Limb (tissue), 2 donors: ENCODE measurements at regions not wholly inside any gene's neighbourhood (a gene's known extent, or its start where the extent isn't known, plus 50 kb on each side); places are given as distances from the start of the nearest gene placed in this dataset.

Experiments
- DNase-seq, 2 donors: peaks; one replicate each; pipeline ENCODE4 v3.0.0-alpha.2; 2016; ENCODE audit errors: extremely low spot score in 2 of 2

DNA sequence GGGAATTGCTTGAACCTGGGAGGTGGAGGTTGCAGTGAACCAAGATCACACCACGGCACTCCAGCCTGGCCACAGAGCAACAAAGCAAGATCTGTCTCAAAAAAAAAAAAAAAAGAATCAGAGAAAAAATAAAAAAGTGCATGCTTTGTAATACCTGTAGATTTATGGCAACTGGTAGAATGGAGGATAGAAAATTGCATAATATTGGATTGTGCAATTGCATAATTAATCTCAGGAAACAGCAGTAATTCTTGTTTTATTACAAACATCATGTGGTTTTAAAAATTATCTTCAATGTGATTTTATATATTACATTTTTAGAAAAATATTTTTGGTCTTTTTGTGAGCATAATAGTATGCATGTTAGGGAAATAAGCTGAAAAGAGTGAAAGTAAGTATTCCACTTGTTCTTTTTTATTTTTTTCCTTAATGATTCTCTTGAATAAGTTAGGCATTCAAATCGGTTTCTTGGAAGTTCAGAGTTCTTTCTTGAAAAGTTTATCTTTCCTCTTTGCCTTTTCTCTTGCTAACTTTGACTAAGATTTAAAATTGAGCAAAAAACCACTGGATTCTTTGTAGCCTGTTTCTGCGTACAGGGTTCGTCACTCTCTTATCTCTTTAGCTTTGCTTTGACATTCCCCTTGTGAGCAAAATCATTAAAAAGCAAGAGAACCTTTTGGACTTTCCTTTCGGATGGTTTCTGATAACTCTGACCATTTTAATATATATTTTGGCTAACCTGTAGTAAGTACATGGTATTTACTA lies 127.5 kb upstream of the ADAMTS5 start:
- no peak for DNase-seq

GRCh38 chr21:27086630-27087029 lies 119.7 kb upstream of the ADAMTS5 start:
- DNase-seq, result no peak

DNA sequence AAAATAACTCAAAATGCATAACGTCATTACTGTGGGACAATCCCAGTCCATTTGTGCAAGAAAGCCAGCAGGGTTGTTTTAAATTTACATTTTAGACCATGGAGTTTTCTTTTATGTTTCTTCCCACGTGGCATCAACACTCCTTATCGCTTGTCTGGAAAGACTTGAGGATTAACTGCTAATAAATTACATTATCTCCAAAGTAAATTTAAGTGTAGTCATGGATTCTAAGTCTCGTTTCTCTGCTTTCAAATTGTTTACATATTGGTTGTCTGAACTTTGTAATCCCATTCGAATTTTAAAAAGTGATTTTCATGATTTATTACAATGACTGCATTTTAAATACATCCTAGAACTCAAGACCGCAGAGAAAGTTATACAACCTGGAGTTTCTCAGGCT lies 119.3 kb upstream of the ADAMTS5 start:
- no peak for DNase-seq

- DNase-seq, result no peak
Observed at GRCh38 chr21:27085387-27085786, 118.5 kb upstream of the ADAMTS5 start.

DNA sequence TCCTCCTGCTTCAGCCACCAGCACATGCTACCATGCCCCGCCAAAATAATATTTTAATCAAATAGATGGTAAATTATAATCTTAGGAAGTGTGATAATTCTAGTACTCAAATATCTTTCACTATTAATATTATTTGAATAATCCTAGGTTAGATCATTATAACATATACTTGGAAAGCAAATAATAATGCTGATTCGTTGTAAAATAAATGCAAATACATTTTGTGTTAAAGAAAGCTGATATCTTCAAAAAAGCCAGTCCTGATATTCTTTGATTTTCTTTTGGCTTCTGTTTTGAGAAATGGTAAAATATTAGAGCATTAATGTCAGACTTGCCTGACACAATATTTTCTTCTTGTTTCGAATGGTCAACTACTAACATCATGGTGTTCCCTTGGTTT lies 116.3 kb upstream of the ADAMTS5 start:
- no peak for DNase-seq

- DNase-seq, result no peak
Observed at GRCh38 chr21:27082431-27083010, 115.6 kb upstream of the ADAMTS5 start.

DNA sequence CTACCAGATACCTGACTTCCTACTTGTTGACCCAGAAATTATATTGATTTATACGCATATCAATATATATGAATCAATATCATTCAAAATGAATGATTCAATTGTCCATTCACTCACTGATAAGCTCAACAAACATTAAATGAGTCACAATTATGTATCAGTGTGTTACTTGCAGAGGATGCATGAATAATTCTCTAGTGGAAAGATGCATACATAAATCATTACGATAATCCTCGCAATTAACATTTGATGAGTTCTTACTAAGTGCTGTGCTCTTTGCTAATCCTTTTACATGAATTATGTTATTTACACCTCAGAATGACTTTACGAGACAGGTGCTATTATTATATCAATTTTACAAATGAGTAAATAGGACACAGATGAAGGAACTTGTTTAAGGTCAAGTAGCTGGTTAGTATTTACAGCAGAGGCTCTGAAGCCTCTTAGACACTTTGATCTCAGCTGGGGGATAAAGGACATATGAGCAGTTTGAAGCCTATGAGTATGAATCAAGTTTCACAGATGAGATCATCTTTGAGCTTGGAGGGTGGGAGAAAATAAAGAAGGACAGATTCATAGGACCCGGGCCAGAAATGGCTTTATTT lies 112.8 kb upstream of the ADAMTS5 start:
- DNase-seq, result no peak

DNA sequence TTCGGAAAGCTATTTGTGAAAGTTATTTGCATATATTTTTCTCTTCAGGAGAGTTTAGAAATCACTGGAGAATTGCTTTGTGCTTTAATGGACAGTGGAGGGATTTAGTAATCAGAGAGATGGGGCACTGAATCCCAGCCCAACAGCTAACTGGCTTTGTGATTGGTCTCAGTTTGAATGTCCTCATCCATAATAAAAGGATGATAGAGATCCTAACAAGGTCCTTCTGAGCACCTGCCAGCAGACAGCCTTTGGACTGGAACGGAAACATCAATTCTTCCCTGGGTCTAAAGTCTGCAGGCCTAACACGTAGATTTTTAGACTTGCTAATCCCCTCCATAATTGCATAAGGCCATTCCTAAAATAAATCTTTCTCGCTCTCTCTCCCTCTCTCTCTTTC lies 112.0 kb upstream of the ADAMTS5 start:
- no peak for DNase-seq

DNA sequence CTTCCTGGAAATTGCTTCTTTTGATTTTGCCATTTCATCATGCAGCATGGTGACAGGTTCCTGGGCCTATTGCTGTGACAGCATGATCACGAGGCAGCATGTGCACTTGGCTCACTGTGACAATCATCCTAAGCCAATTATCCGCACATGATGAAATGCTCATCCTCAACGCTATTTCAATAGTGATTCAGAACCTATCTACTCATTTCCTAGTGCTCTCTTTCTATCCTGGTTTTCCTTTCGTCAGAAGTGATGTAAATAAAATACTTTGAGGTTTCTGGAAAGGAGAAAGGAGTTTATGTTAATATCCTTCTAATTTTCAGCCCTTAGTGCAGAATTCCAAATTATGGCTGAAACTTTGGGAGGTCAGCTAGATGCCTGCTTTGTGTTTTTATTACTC lies 110.6 kb upstream of the ADAMTS5 start:
- DNase-seq, result no peak

GRCh38 chr21:27076025-27076424 lies 109.1 kb upstream of the ADAMTS5 start:
- DNase-seq, result no peak

- no peak for DNase-seq
Observed at GRCh38 chr21:27070861-27071670, 104.2 kb upstream of the ADAMTS5 start.

- DNase-seq, result no peak
Observed at GRCh38 chr21:27068811-27069210, 101.9 kb upstream of the ADAMTS5 start.

DNA sequence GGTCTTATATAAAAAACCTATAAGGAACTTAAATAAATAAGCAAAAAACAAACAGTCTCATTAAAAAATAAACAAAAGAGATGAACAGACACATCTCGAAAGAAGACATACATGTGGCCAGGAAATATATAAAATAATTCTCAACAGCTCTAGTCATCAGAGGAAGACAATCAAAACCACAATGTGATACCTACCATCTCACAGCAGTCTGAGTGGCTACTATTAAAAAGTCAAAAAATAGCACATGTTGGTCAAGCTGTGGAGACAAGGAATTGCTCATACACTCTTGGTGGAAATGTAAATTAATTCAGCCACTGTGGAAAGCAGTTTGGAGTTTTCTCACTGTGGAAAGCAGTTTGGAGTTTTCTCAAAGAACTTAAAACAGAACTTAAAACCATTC lies 100.3 kb upstream of the ADAMTS5 start:
- no peak for DNase-seq

GRCh38 chr21:27062443-27062842 lies 95.6 kb upstream of the ADAMTS5 start:
- DNase-seq, result no peak

GRCh38 chr21:27061770-27062169 lies 94.9 kb upstream of the ADAMTS5 start:
- DNase-seq, result no peak

- DNase-seq, result no peak
Observed at GRCh38 chr21:27060190-27060589, 93.3 kb upstream of the ADAMTS5 start.

DNA sequence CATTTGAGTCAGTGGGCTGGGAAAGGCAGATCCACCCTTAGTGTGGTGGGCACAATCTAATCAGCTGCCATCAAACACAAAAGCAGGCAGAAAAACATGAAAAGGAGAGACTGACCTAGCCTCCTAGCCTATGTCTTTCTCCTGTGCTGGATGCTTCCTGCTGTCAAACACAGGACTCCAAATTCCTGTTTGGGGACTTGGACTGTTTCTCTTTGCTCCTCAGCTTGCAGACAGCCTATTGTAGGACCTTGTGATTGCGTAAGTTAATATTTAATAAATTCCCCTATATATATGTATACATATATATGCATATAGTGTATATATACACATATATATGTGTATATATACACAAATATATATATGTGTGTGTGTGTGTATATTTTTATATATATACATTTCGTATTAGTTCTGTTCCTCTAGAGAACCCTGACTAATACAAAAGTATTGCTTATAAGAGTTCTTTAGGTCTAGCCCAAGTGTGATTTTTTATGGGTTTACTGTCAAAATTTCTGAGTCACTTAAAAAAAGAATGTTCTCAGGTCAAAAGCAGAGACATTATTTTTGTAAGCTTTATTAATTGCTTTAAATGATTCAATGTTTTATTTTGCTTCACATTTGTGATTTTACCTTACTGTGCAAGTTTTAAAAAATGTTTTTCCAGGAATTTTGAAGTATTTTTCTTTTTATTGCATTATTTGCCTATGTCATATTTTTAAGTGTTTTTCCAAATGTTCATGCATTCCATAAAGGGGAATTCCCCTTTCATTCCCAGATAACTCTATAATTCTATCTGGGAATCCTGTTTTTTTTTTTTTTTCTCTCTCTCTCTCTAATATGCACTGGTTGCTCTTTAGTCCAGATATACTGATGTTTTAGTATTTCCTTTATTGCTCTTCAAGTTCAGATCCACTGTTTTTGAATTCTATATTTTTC lies 92.1 kb upstream of the ADAMTS5 start:
- no peak for DNase-seq

GRCh38 chr21:27057997-27058396 lies 91.1 kb upstream of the ADAMTS5 start:
- no peak for DNase-seq

- no peak for DNase-seq
Observed at GRCh38 chr21:27047658-27048314, 80.9 kb upstream of the ADAMTS5 start.

DNA sequence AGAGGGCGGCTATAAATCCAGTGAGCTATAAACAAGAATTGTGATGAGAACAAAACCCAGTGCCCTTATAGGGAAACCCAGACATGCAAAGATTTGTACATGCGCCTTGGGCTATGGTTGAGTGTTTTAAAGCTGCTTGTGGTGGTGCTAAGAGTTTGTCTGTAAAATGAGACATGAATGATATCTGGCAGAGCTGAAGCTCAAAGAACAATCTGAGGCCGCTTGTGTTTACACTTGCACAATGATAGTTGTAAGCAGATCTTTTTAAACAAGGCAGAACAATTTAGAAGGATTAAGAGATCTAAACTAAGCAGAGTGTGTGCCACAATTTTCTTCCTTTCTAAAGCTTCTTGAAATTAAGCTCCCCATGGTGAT lies 80.4 kb upstream of the ADAMTS5 start:
- DNase-seq, result no peak
